ENCODE measurements at regions not wholly inside any gene's neighbourhood (a gene's known extent, or its start where the extent isn't known, plus 50 kb on each side); places are given as distances from the start of the nearest gene placed in this dataset.

DNA sequence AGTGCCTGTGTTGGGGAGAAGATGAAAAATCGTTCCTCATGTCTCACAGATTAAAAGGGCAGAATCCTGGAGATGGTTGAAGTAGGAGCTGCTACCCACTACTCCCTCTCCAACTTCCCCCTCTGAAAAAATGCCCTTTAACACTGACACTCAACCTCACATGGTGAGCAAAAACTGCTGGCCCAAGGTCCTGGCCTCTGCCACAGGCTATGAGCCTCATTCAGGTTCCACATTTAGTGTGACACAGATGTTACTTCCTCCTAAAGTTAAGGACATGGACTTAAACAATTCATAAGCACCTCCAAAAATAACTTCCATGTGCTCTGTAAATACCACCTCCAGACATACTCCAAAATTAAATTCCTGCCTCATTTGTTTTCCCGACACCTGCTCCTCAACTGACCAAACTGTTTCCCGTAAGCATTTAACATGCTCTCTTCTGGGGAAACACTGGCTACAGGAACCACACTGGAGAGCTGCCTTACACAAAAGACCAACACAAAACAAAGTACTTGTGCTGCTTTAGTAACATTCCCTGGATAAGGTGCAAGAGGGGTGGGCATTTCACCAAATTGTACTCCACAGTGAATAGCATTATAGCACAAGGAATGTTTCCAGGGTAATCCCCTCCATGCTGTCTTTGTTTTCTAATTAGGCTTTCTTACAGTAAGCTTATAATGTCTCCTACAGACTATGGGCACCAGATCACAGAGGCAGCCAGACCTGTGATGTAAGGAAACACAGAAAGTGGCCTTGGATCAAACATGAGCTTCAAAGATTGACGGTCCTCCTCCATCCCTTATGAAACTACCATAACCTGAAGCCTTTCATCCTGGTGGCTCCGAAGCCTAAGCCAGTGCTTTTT lies 57.0 kb downstream of the PHLDA1 start:
- Mint-ChIP-seq H3K4me3 (no peak overlapping the region), H3K27ac (peak overlapping the region; percentile 71), H3K27me3 (no peaks in the 10 kb centered on the region), H3K36me3 (ENCODE audit: low read depth) (no peaks in the 10 kb centered on the region), H3K9me3 (no peaks in the 10 kb centered on the region), H3K4me1 (ENCODE audit: low read depth) (peaks cover 61% of the 10 kb centered on the region)
- intact Hi-C loops (cut with micrococcal nuclease) = loop anchor here (5.0 to 10.0 kb wide), 2 partner anchors 58 to 200 kb away; partner anchors contain the start of gene PHLDA1

DNA sequence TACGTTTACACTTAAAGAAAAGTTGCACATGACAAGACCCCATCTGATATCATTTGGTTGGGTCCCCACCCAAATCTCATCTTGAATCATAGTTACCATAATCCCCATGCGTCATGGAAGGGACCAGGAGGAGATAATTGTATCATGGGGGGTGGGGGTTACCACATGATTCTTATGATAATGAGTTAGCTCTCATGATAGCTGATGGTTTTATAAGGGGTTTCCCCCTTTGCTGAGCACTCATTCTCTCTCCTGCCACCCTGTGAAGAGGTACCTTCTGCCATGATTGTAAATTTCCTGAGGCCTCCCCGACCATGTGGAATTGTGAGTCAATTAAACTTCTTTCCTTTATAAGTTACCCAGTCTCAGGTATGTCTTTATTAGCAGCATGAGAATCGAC lies 60.3 kb downstream of the PHLDA1 start:
- Mint-ChIP-seq H3K27ac (no peak overlapping the region), H3K9me3 (no peaks in the 10 kb centered on the region), H3K36me3 (ENCODE audit: low read depth) (no peaks in the 10 kb centered on the region), H3K4me1 (ENCODE audit: low read depth) (peaks cover 36% of the 10 kb centered on the region), H3K27me3 (no peaks in the 10 kb centered on the region), H3K4me3 (no peak overlapping the region)
- intact Hi-C loops (cut with micrococcal nuclease) = loop anchor here (10.0 kb wide), 1 partner anchor 204 kb away; no protein-coding TSS in a partner anchor

DNA sequence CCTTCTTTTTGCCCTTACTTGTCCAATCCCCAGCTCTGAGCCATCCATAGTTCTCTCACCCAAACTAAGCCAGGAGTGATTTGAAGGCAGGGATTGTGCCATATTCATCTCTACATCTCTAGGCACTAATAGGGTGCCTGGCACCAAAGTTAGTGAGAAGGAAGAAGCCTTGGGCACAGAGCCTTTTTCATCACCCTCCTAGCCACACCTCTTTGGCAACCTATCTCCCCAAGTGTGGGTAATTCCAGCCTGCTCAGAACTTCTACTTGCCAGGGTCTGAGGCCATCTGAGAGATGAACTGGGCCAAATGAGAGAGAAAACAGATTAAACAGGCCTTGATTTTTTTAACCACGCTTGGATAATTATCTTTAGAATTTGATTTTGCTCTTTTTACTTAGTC lies 61.3 kb downstream of the PHLDA1 start:
- Mint-ChIP-seq H3K36me3 (ENCODE audit: low read depth) (no peaks in the 10 kb centered on the region), H3K27ac (peak overlapping the region; percentile 56), H3K4me1 (ENCODE audit: low read depth) (peaks cover 29% of the 10 kb centered on the region), H3K27me3 (no peaks in the 10 kb centered on the region), H3K9me3 (no peaks in the 10 kb centered on the region), H3K4me3 (no peak overlapping the region)
- intact Hi-C loops (cut with micrococcal nuclease) = loop anchor here (10.0 kb wide), 1 partner anchor 204 kb away; no protein-coding TSS in a partner anchor

DNA sequence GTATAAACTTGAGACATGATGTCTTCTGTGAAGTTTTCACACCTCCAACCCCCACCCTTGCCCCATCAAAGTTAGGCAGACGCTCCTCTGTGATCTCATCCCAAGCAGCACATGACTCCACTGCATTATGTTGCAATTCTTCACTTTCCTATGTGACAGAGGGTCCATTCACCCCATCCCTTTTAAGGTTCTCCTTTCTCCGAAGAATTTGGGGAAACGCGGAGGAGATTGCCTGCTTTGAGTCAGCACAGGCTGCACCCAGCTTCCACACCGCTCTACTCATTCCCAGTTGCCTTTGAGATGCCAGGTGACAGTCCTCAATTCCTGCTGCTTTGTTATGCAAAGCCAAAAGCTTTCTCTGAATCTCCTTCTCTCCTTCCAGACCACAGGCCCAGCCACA lies 61.8 kb downstream of the PHLDA1 start:
- Mint-ChIP-seq H3K4me3 (no peak overlapping the region), H3K27me3 (no peaks in the 10 kb centered on the region), H3K36me3 (ENCODE audit: low read depth) (no peaks in the 10 kb centered on the region), H3K9me3 (no peaks in the 10 kb centered on the region), H3K4me1 (ENCODE audit: low read depth) (peaks cover 27% of the 10 kb centered on the region), H3K27ac (peak overlapping the region; percentile 56)
- intact Hi-C loops (cut with micrococcal nuclease) = loop anchor here (10.0 kb wide), 1 partner anchor 205 kb away; no protein-coding TSS in a partner anchor

DNA sequence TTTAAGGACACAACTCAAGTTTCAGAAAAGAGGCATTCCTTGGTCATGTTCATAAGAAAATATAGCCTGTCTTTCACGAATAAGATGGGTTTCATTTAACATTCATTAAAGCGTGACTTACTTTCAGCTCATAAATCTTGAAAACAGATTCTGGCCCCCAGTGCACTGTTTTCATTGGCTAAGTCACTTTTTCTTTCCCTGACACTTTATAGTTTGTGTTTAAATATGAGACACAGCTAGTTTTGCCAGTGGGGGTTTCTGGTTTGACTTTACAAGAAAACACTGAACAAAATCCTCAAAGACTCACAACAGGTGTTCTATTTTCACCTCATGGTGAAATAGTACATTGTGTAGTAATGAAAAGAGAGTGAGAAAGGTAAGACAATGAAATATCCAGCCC lies 65.9 kb downstream of the PHLDA1 start:
- intact Hi-C loops (cut with micrococcal nuclease) = no loop called here
- Mint-ChIP-seq H3K36me3 (ENCODE audit: low read depth) (no peaks in the 10 kb centered on the region), H3K27ac (no peak overlapping the region), H3K4me3 (no peak overlapping the region), H3K4me1 (ENCODE audit: low read depth) (peaks cover 28% of the 10 kb centered on the region), H3K9me3 (no peaks in the 10 kb centered on the region), H3K27me3 (no peaks in the 10 kb centered on the region)

DNA sequence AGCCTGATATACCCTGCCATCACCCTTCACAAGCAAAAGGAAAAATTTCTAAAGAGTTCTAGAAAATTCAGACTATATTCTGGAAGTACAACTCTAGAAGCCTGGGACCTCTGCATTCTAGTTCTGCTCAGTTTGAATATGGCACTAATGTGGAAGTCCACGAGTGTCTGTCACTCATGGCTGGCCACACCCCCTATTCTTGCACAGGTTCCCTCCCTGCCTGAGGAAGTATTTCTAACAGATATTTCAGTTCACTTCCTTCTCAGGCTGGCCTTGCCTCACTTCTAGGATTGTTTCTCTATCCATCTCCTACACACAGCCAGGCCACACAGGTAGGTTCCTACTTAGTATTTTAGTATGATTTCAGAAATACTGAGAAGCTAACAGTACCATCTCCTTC lies 67.4 kb downstream of the PHLDA1 start:
- H3K27ac Mint-ChIP-seq = no peak overlapping the region
- no peaks in the 10 kb centered on the region for H3K27me3 Mint-ChIP-seq
- H3K4me3 Mint-ChIP-seq = no peak overlapping the region
- H3K9me3 Mint-ChIP-seq = no peaks in the 10 kb centered on the region
- no peaks in the 10 kb centered on the region for H3K36me3 Mint-ChIP-seq (ENCODE audit: low read depth)
- peaks cover 14% of the 10 kb centered on the region for H3K4me1 Mint-ChIP-seq (ENCODE audit: low read depth)
- intact Hi-C loops (cut with micrococcal nuclease) = no loop called here

DNA sequence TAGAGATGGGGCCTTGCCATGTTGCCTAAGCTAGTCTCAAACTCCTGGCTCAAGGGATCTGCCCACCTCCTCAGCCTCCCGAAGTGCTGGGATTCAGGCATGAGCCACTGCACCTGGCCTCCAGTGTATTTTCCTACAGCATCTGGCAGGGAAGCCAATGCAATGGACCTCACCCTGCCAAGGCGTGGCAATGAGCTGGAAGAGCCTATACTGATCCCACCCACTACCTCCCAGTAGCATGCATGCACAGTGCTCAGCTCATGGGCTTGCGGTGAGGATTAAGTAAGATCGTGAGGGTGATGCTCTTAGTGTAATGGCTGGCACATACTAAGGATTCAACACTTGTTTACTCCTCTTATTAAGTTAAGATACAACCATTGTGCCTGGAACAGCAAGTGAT lies 69.7 kb downstream of the PHLDA1 start:
- intact Hi-C loops (cut with micrococcal nuclease) = no loop called here
- no peak overlapping the region for H3K4me3 Mint-ChIP-seq
- no peak overlapping the region for H3K27ac Mint-ChIP-seq
- H3K9me3 Mint-ChIP-seq = no peaks in the 10 kb centered on the region
- peaks cover 4% of the 10 kb centered on the region for H3K27me3 Mint-ChIP-seq
- H3K4me1 Mint-ChIP-seq (ENCODE audit: low read depth) = peaks cover 13% of the 10 kb centered on the region
- no peaks in the 10 kb centered on the region for H3K36me3 Mint-ChIP-seq (ENCODE audit: low read depth)

DNA sequence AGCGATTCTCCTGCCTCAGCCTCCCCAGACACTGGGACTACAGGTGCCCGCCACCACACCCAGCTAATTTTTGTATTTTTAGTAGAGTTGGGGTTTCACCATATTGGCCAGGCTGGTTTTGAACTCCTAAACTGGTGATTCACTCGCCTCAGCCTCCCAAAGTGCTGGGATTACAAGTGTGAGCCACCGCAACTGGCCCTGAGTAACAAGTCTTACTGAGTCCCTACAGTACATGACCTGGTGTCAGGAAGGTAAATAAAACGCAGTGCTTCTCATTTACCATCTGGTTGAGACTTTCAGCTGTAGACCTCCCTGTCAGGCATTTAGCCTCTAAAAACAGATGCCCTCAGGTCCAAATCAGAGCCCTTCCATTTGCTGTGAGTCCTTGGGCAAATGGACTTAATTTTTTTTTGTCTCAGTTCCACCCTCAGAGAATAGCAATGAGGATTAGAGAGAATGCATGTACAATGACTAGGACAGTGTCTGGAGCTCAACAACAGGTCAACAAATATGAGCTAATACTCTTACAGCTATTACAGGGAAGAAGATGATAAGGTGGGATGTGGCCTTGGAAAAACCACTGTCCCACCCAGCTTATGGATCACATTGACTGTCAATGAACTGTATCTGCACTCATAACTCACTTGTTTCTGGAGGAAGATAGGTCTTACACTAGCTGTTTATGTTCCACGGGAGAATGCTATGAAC lies 70.5 kb downstream of the PHLDA1 start:
- Mint-ChIP-seq H3K4me3 (no peak overlapping the region), H3K27ac (no peak overlapping the region), H3K36me3 (ENCODE audit: low read depth) (no peaks in the 10 kb centered on the region), H3K9me3 (no peaks in the 10 kb centered on the region), H3K4me1 (ENCODE audit: low read depth) (peaks cover 13% of the 10 kb centered on the region), H3K27me3 (peaks cover 4% of the 10 kb centered on the region)
- intact Hi-C loops (cut with micrococcal nuclease) = no loop called here

DNA sequence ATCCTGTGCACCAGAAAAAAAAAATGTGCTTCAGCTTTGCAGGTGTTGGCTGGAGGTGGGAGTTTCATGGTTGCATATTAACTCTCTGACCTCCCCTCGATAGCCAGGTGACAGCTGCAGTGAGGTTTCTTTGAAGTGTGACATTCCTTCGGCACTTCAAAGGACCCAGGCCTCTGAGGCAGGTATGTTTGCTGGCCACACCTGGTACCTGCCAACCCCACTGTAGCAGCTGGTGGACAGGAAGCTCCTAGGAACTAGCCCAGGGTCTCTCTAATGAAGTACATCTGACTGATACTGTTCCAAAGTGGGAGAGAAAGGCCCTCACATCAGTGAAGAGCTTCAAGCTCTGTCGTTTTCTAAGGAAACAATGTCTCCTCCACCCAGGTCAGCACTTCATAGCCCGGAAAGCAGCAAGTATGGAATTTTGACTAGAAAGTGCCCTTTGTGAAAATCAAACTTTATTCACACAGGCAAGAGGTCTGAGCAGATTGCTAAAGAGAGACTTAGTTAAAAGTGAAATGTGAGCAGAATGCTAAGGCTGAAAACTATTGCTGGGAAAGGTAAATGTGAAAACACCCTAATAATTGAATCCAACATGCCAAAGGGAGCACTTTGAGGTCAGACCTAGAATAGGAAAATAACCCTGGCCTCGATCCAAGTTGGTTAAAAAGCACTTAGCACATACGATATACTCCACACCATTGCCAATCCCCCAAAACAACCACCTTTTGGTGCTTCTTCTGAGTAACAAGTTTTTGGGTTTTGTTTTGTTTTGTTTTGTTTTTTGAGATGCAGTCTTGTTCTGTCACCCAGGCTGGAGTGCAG lies 71.3 kb downstream of the PHLDA1 start:
- intact Hi-C loops (cut with micrococcal nuclease) = no loop called here
- no peak overlapping the region for H3K4me3 Mint-ChIP-seq
- H3K4me1 Mint-ChIP-seq (ENCODE audit: low read depth) = peaks cover 13% of the 10 kb centered on the region
- peaks cover 4% of the 10 kb centered on the region for H3K27me3 Mint-ChIP-seq
- no peaks in the 10 kb centered on the region for H3K36me3 Mint-ChIP-seq (ENCODE audit: low read depth)
- H3K27ac Mint-ChIP-seq = no peak overlapping the region
- no peaks in the 10 kb centered on the region for H3K9me3 Mint-ChIP-seq

DNA sequence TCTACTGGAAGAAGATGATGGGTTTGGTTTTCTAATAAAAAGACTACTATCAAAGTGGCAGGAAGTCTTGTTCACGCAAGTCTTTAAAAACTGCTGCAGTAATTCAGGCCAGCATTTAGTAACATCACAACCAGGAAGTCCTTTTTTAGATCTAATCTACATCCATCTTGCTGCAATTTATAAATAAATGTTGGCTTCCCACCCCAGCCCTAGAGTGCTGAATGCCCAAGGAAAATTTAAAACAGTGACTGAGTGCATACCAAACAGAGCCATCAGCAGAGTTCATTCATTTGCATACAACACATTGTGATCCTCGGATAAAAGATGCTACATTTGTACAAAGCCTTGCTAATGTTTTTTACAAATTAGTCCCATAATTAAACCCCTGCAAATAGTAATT lies 72.1 kb downstream of the PHLDA1 start:
- no peak overlapping the region for H3K27ac Mint-ChIP-seq

DNA sequence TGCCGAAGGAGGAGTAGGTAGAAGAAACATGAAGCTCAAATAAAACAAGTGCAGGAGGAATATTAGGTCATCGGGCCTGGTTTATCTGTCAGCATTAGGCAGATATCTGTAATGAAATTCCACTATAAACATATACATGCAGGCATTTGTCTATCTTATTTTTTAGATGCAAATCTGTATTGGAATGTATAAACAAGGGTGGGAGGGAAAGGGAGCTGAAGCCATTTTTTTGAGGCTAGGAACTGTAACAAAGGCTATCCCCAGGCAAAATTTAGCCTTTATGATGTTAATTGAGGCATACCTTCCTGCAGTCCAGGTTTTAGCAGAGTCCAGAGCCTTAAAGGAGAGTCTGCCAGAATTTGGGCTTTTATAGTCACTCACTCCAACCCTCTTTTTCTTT lies 72.5 kb downstream of the PHLDA1 start:
- Mint-ChIP-seq H3K36me3 (ENCODE audit: low read depth) (no peaks in the 10 kb centered on the region), H3K27me3 (peaks cover 4% of the 10 kb centered on the region), H3K9me3 (no peaks in the 10 kb centered on the region), H3K4me1 (ENCODE audit: low read depth) (peaks cover 3% of the 10 kb centered on the region), H3K27ac (no peak overlapping the region), H3K4me3 (no peak overlapping the region)
- intact Hi-C loops (cut with micrococcal nuclease) = no loop called here

More for the DNA sequence above, 72.1 kb downstream of the PHLDA1 start:
- no peak overlapping the region for H3K4me3 Mint-ChIP-seq
- intact Hi-C loops (cut with micrococcal nuclease) = no loop called here
- H3K36me3 Mint-ChIP-seq (ENCODE audit: low read depth) = no peaks in the 10 kb centered on the region
- no peaks in the 10 kb centered on the region for H3K9me3 Mint-ChIP-seq
- peaks cover 8% of the 10 kb centered on the region for H3K4me1 Mint-ChIP-seq (ENCODE audit: low read depth)
- peaks cover 4% of the 10 kb centered on the region for H3K27me3 Mint-ChIP-seq

DNA sequence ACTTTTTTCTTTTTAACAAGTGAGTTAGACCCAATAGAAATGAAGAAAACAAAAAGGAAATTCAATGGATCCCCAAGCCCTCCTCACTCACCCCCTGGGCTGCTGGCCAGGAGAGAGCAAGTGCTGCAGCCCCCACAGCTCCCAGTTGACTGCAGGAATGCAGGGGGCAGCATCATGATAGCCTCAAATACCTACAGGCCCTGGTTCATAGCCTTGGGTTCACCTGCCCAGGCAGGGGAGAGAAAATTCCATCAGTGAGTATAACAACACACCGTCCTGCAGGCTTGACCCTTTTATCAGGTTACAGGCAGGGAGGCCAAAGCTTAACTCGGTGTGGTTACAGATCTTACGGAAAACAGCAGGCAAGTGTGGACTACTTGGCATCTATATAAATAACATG lies 76.3 kb downstream of the PHLDA1 start:
- Mint-ChIP-seq H3K36me3 (ENCODE audit: low read depth) (no peaks in the 10 kb centered on the region), H3K27ac (no peak overlapping the region), H3K9me3 (no peaks in the 10 kb centered on the region), H3K4me1 (ENCODE audit: low read depth) (peaks cover 17% of the 10 kb centered on the region), H3K27me3 (peaks cover 4% of the 10 kb centered on the region), H3K4me3 (no peak overlapping the region)
- intact Hi-C loops (cut with micrococcal nuclease) = no loop called here

DNA sequence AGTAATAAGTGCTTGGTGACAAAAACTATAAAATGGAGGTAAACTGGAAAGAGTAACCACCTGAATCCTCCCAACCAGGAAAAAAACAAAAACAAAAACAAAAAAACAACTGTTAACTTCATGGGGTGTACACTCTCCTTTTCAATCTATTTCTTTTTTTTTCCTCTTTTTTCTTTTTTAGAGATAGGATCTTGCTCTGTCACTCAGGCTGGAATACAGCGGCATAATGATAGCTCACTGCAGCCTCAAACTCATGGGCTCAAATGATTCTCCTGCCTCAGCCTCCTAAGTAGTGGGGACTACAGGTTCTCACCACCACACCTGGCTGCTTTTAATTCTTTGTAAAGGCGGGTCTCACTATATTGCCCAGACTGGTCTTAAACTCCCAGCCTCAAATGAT lies 76.8 kb downstream of the PHLDA1 start:
- intact Hi-C loops (cut with micrococcal nuclease) = no loop called here
- no peak overlapping the region for H3K27ac Mint-ChIP-seq
- H3K27me3 Mint-ChIP-seq = peaks cover 4% of the 10 kb centered on the region
- H3K36me3 Mint-ChIP-seq (ENCODE audit: low read depth) = no peaks in the 10 kb centered on the region
- H3K4me1 Mint-ChIP-seq (ENCODE audit: low read depth) = peaks cover 17% of the 10 kb centered on the region
- no peaks in the 10 kb centered on the region for H3K9me3 Mint-ChIP-seq
- no peak overlapping the region for H3K4me3 Mint-ChIP-seq

DNA sequence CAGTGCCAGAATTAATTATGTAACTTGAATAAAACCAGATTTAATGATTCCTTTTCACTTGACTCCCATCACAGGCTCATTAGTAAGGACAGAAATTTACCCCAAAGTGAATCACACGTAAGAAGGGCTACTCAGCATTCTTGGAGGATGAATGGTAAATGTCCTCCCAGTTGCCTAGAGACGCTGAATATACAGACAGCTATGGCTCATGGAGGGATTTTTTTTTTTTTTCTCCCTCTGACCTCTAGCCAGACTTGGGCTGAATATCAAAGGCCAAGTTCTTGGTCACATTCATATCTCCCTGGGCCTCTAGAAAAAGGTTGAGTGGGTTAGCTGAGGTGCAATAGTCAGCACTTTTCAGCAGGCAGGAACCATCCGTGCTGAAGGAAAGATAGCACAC lies 77.5 kb downstream of the PHLDA1 start:
- Mint-ChIP-seq H3K9me3 (no peaks in the 10 kb centered on the region), H3K36me3 (ENCODE audit: low read depth) (no peaks in the 10 kb centered on the region), H3K4me3 (no peak overlapping the region), H3K27me3 (peaks cover 4% of the 10 kb centered on the region), H3K4me1 (ENCODE audit: low read depth) (peaks cover 17% of the 10 kb centered on the region), H3K27ac (no peak overlapping the region)
- intact Hi-C loops (cut with micrococcal nuclease) = no loop called here
